Right atrium auricular region (tissue), 2 donors: ENCODE measurements at regions not wholly inside any gene's neighbourhood (a gene's known extent, or its start where the extent isn't known, plus 50 kb on each side); places are given as distances from the start of the nearest gene placed in this dataset.

Experiments used
- DNase-seq: peaks from one replicate; pipeline ENCODE4 v3.0.0-alpha.2; 2019; ENCODE audit warnings: low spot score
- H3K27ac ChIP-seq, 2 donors: fragments of 200-600 bp; sonication (generic); 1 replicate in 1 of 2; 2 replicates in 1 of 2; pipeline ENCODE4 v1.5.1; 2016 to 2019
- H3K27me3 ChIP-seq, 2 donors: fragments of 200-600 bp; sonication (generic); one replicate each; pipeline versions ENCODE4 v1.5.1 to v1.6.0; 2017 to 2019
- H3K36me3 ChIP-seq: fragments of 200-600 bp; sonication (generic); one replicate; pipeline ENCODE4 v1.5.1; 2016
- H3K4me1 ChIP-seq, 2 donors: fragments of 200-600 bp; sonication (generic); one replicate each; pipeline versions ENCODE4 v1.5.1 to v1.6.0; 2017 to 2019
- H3K4me3 ChIP-seq, 2 donors: fragments of 200-600 bp; sonication (generic); 1 replicate in 1 of 2; 2 replicates in 1 of 2; pipeline ENCODE4 v1.5.1; 2017 to 2019; ENCODE audit warnings: mild to moderate bottlenecking in 1 of 2, moderate library complexity in 1 of 2
- H3K9me3 ChIP-seq, 2 donors: fragments of 200-600 bp; sonication (generic); one replicate each; pipeline ENCODE4 v1.5.1; 2019
- CTCF ChIP-seq, 2 donors: fragments of 200-600 bp; sonication (generic); IDR thresholded peaks; one replicate each; pipeline ENCODE4 v1.5.1; 2019; ENCODE audit warnings: antibody characterized with exemption in 2 of 2

- Histone ChIP-seq H3K27ac (no peak overlapping the region), H3K27me3 (no peaks in the 10 kb centered on the region), H3K4me1 (no peaks in the 10 kb centered on the region), H3K4me3 (no peak overlapping the region), H3K9me3 (peaks cover 0 to 6% of the 10 kb centered on the region in 2 donors), H3K36me3 (no peaks in the 10 kb centered on the region)
- no peak for TF ChIP-seq CTCF (IDR thresholded peaks at IDR 0.05)
- DNase-seq: no peak
Measured at GRCh38 chrX:87327267-87327666, 190.3 kb upstream of the KLHL4 start.

- no peak for DNase-seq
- Histone ChIP-seq H3K4me1 (no peaks in the 10 kb centered on the region), H3K36me3 (no peaks in the 10 kb centered on the region), H3K27me3 (no peaks in the 10 kb centered on the region), H3K9me3 (no peaks in the 10 kb centered on the region), H3K27ac (no peak overlapping the region), H3K4me3 (no peak overlapping the region)
- no peak for TF ChIP-seq CTCF (IDR thresholded peaks at IDR 0.05)
Measured at GRCh38 chrX:87337267-87337666, 180.3 kb upstream of the KLHL4 start.

- no peak for DNase-seq
- Histone ChIP-seq H3K4me1 (no peaks in the 10 kb centered on the region), H3K27ac (no peak overlapping the region), H3K4me3 (no peak overlapping the region), H3K9me3 (no peaks in the 10 kb centered on the region), H3K27me3 (no peaks in the 10 kb centered on the region), H3K36me3 (no peaks in the 10 kb centered on the region)
- peak in 1 of 2 donors; percentile 50 for TF ChIP-seq CTCF (IDR thresholded peaks at IDR 0.05)
Measured at GRCh38 chrX:87338510-87338909, 179.1 kb upstream of the KLHL4 start.

- TF ChIP-seq CTCF (IDR thresholded peaks at IDR 0.05): no peak
- no peak overlapping the region for H3K27ac ChIP-seq
- no peaks in the 10 kb centered on the region for H3K9me3 ChIP-seq
- no peaks in the 10 kb centered on the region for H3K36me3 ChIP-seq
- H3K4me3 ChIP-seq: no peak overlapping the region
- no peak for DNase-seq
- no peaks in the 10 kb centered on the region for H3K27me3 ChIP-seq
- no peaks in the 10 kb centered on the region for H3K4me1 ChIP-seq
Measured at GRCh38 chrX:87370865-87371264, 146.7 kb upstream of the KLHL4 start.

- H3K36me3 ChIP-seq: no peaks in the 10 kb centered on the region
- no peak for DNase-seq
- no peaks in the 10 kb centered on the region for H3K9me3 ChIP-seq
- no peaks in the 10 kb centered on the region for H3K27me3 ChIP-seq
- H3K27ac ChIP-seq: no peak overlapping the region
- no peak overlapping the region for H3K4me3 ChIP-seq
- H3K4me1 ChIP-seq: no peaks in the 10 kb centered on the region
- no peak for TF ChIP-seq CTCF (IDR thresholded peaks at IDR 0.05)
Measured at GRCh38 chrX:87374324-87374723, 143.3 kb upstream of the KLHL4 start.

- TF ChIP-seq CTCF (IDR thresholded peaks at IDR 0.05): no peak
- H3K4me3 ChIP-seq: no peak overlapping the region
- no peak for DNase-seq
- H3K36me3 ChIP-seq: no peaks in the 10 kb centered on the region
- H3K4me1 ChIP-seq: no peaks in the 10 kb centered on the region
- no peak overlapping the region for H3K27ac ChIP-seq
- H3K27me3 ChIP-seq: no peaks in the 10 kb centered on the region
- H3K9me3 ChIP-seq: no peaks in the 10 kb centered on the region
Measured at GRCh38 chrX:87376896-87377295, 140.7 kb upstream of the KLHL4 start.
